HepG2 (cell line): ENCODE measurements at regions not wholly inside any gene's neighbourhood (a gene's known extent, or its start where the extent isn't known, plus 50 kb on each side); places are given as distances from the start of the nearest gene placed in this dataset.

Source experiments
- ATAC-seq: fragments of 200-7000 bp; cut with Tn5 transposase; 3 replicates; pipeline ENCODE4 v1.9.1; 2020; ENCODE audit warnings: mild to moderate bottlenecking, moderate library complexity
- BruUV-seq: library from RNA; stranded (reverse); fragments of 400-500 nt; replicated peaks from 2 replicates; lab custom pipeline; 2021; lab: Mats Ljungman, UMichigan
- CTCF ChIA-PET: fragments of 300-600 bp; formaldehyde crosslinking; extraction: SDS; loops from one replicate; lab custom pipeline; 2021; ENCODE audit warnings: low total read pairs, inconsistent platforms, low intra/inter-chr PET ratio; lab: Yijun Ruan, JAX
- POLR2A ChIA-PET: fragments of 350-600 bp; sonication (Branson Sonifier 250); formaldehyde crosslinking; loops from one replicate; lab custom pipeline; 2020; ENCODE audit warnings: antibody characterized with exemption, inconsistent platforms; lab: Yijun Ruan, JAX
- DNase-seq: peaks from one replicate; pipeline ENCODE4 v3.0.0-alpha.2; 2015; ENCODE audit warnings: low spot score
- FAIRE-seq: peaks from 3 replicates; lab custom pipeline; 2011; peaks lifted over from hg19 to GRCh38; lab: Jason Lieb, UNC
- H2AFZ ChIP-seq: one replicate; pipeline ENCODE4 v1.6.1; 2011; ENCODE audit warnings: low read length, inconsistent platforms
- H3K27ac ChIP-seq: fragments of 300-600 bp; 3 replicates; pipeline ENCODE4 v1.8.0; 2011; ENCODE audit warnings: mixed run types, mild to moderate bottlenecking, mixed read lengths, low read length, inconsistent platforms; ENCODE audit not compliant: insufficient read depth; ENCODE audit errors: extremely low read length
- H3K27me3 ChIP-seq, 2 experiments: fragments of 200-600 bp in 1 of 2; 2 replicates in 1 of 2; 3 replicates in 1 of 2; pipeline versions ENCODE4 v1.6.0 to v1.8.0; 2011; ENCODE audit warnings: low read length in 2 of 2, mild to moderate bottlenecking in 2 of 2, moderate library complexity in 2 of 2, inconsistent platforms in 1 of 2; ENCODE audit not compliant: insufficient read depth in 2 of 2, control insufficient read depth in 1 of 2
- H3K36me3 ChIP-seq, 2 experiments: fragments of 200-600 bp in 1 of 2; replicated peaks in 1 of 2; 2 replicates in 1 of 2; 3 replicates in 1 of 2; pipeline versions ENCODE4 v1.5.1 to v1.8.0; 2011; ENCODE audit warnings: low read length in 2 of 2, inconsistent platforms in 1 of 2; ENCODE audit not compliant: insufficient read depth in 2 of 2, control insufficient read depth in 1 of 2
- H3K4me1 ChIP-seq: 2 replicates; pipeline ENCODE4 v1.5.1; 2012; ENCODE audit warnings: low read length, inconsistent platforms; ENCODE audit not compliant: insufficient read depth
- H3K4me2 ChIP-seq: 2 replicates; pipeline ENCODE4 v1.6.0; 2011; ENCODE audit warnings: low read depth, low read length, inconsistent platforms
- H3K4me3 ChIP-seq, 3 experiments: fragments of 200-600 bp in 1 of 3; sonication (generic), shearing (Covaris generic) in 1 of 3; replicated peaks in 1 of 3; 2 replicates each; pipeline ENCODE4 v1.5.1; 2011 to 2016; ENCODE audit warnings: low read length in 3 of 3, inconsistent platforms in 2 of 3, low read depth in 2 of 3, mild to moderate bottlenecking in 2 of 3, control low read depth in 1 of 3, mixed read lengths in 1 of 3; ENCODE audit not compliant: insufficient read depth in 1 of 3
- H3K79me2 ChIP-seq: one replicate; pipeline ENCODE4 v1.6.1; 2011; ENCODE audit warnings: low read length, inconsistent platforms; ENCODE audit not compliant: insufficient read depth
- H3K9ac ChIP-seq: 2 replicates; pipeline ENCODE4 v1.6.0; 2011; ENCODE audit warnings: mild to moderate bottlenecking, low read depth, low read length, inconsistent platforms; ENCODE audit not compliant: insufficient read depth
- H3K9me3 ChIP-seq: 2 replicates; pipeline ENCODE4 v1.5.1; 2012; ENCODE audit warnings: mild to moderate bottlenecking, low read length
- H4K20me1 ChIP-seq: 2 replicates; pipeline ENCODE4 v1.6.0; 2011; ENCODE audit warnings: inconsistent platforms, mild to moderate bottlenecking, low read length, moderate library complexity; ENCODE audit not compliant: insufficient read depth
- BCL6 ChIP-seq: IDR thresholded peaks from 2 replicates; pipeline ENCODE4 v1.6.1; 2016; ENCODE audit warnings: missing genetic modification reagents, missing compliant biosample characterization
- FOXK1 ChIP-seq: sonication (generic); formaldehyde crosslinking; IDR thresholded peaks from 2 replicates; pipeline ENCODE4 v1.4.0; 2020; ENCODE audit warnings: low read depth, missing genetic modification reagents, borderline replicate concordance
- TCF7 ChIP-seq: sonication (generic); IDR thresholded peaks from 2 replicates; pipeline ENCODE4 v1.6.1; 2016; ENCODE audit warnings: antibody characterized with exemption, low read depth
- THAP11 ChIP-seq: IDR thresholded peaks from 2 replicates; pipeline ENCODE4 v1.6.1; 2016; ENCODE audit warnings: missing biosample characterization, missing genetic modification reagents
- ZNF143 ChIP-seq: sonication (generic); formaldehyde crosslinking; IDR thresholded peaks from 2 replicates; pipeline ENCODE4 v1.4.0; 2020; ENCODE audit warnings: missing genetic modification reagents
- WGBS: methylation state at CpG from one replicate; pipeline ENCODE4 v1.1.6; 2017; ENCODE audit warnings: low lambda C conversion rate; 5-methylcytosine and 5-hydroxymethylcytosine counted together
- in situ Hi-C: cut with HindIII; loops from 2 replicates; pipeline ENCODE4 v1.10.0; 2017; ENCODE audit warnings: low pct_unique_long_range_greater_than_20kb; ENCODE audit not compliant: extremely low pct_ligation_motif_present
- intact Hi-C: fragments of 100-400 bp; cut with micrococcal nuclease; formaldehyde crosslinking; loops from one replicate; pipeline ENCODE4 v1.10.0; 2022; ENCODE audit not compliant: unreplicated experiment

GRCh38 chrX:20431486-20431885 lies 164.8 kb upstream of the RPS6KA3 start:
- H3K36me3 ChIP-seq, result no peaks in the 10 kb centered on the region
- CTCF ChIA-PET, result no interaction called here
- H3K4me2 ChIP-seq, result no peak overlapping the region
- in situ Hi-C loops, result no loop called here
- no peaks in the 10 kb centered on the region for H3K79me2 ChIP-seq
- FAIRE-seq, result no peak
- intact Hi-C loops, result no loop called here
- TF ChIP-seq FOXK1 (CRISPR knock-in tag), result no peak
- TF ChIP-seq BCL6, result peak; percentile 33; the same call in 1 of the 2 replicates
- WGBS, result 58% methylated on average over 1 of the region's 1 CpG
- no peak overlapping the region for H3K9ac ChIP-seq
- no peak for ATAC-seq
- H3K27me3 ChIP-seq, result no peaks in the 10 kb centered on the region
- no peak overlapping the region for H3K27ac ChIP-seq
- peak; percentile 31 for DNase-seq
- H4K20me1 ChIP-seq, result no peaks in the 10 kb centered on the region
- POLR2A ChIA-PET, result interaction anchor here (1.0 kb wide), 1 partner anchor 179 kb away, joined by 3 read pairs; no protein-coding TSS in a partner anchor
- no peaks in the 10 kb centered on the region for H3K9me3 ChIP-seq
- no peak overlapping the region for H3K4me3 ChIP-seq
- no peak overlapping the region for H2AFZ ChIP-seq
- peaks cover 66% of the 10 kb centered on the region for H3K4me1 ChIP-seq
- BruUV-seq, result no TSS peak

- WGBS, result 90% methylated on average over 2 of the region's 3 CpGs
- ChIA-PET CTCF (no interaction called here), POLR2A (no interaction called here)
- Histone ChIP-seq H3K9ac (no peak overlapping the region), H3K4me1 (peaks cover 36% of the 10 kb centered on the region), H3K27ac (no peak overlapping the region), H3K4me3 (no peak overlapping the region), H2AFZ (no peak overlapping the region), H3K27me3 (no peaks in the 10 kb centered on the region), H3K9me3 (no peaks in the 10 kb centered on the region), H3K4me2 (no peak overlapping the region), H3K79me2 (no peaks in the 10 kb centered on the region), H3K36me3 (no peaks in the 10 kb centered on the region), H4K20me1 (no peaks in the 10 kb centered on the region)
- ATAC-seq (no peak), FAIRE-seq (no peak), DNase-seq (no peak)
- no TSS peak for BruUV-seq
- in situ Hi-C loops (no loop called here), intact Hi-C loops (no loop called here)
- 0 out of 2 replicates have a peak, but pooled peaks have one; percentile 49 for TF ChIP-seq THAP11
- 0 out of 2 replicates have a peak, but pooled peaks have one; percentile 21 for TF ChIP-seq ZNF143 (CRISPR knock-in tag)
- TF ChIP-seq TCF7, result no peak
These were observed 160.6 kb upstream of the RPS6KA3 start for GRCh38 chrX:20427173-20427770.
